Right cardiac atrium (tissue), 5 donors: ENCODE measurements at regions not wholly inside any gene's neighbourhood (a gene's known extent, or its start where the extent isn't known, plus 50 kb on each side); places are given as distances from the start of the nearest gene placed in this dataset.

ENCODE experiments used
- ATAC-seq, 2 donors: fragments of 200-7000 bp; cut with Tn5 transposase; one replicate each; pipeline versions ENCODE4 v1.8.0 to v1.9.1; 2020; ENCODE audit warnings: moderate library complexity in 2 of 2, mild to moderate bottlenecking in 1 of 2
- DNase-seq, 3 donors: peaks; one replicate each; pipeline ENCODE4 v3.0.0-alpha.2; 2020
- H3K27ac ChIP-seq: one replicate; pipeline ENCODE4 v1.5.1; 2013; ENCODE audit warnings: mild to moderate bottlenecking, low read length, control low read depth, moderate library complexity
- H3K27me3 ChIP-seq: one replicate; pipeline ENCODE4 v1.6.1; 2013; ENCODE audit not compliant: control insufficient read depth, insufficient read depth
- H3K4me1 ChIP-seq: one replicate; pipeline ENCODE4 v1.6.1; 2013; ENCODE audit warnings: low read length; ENCODE audit not compliant: control insufficient read depth, insufficient read depth
- H3K4me3 ChIP-seq: one replicate; pipeline ENCODE4 v1.5.1; 2013; ENCODE audit warnings: low read length, control low read depth
- H3K9me3 ChIP-seq: one replicate; pipeline ENCODE4 v1.6.1; 2013; ENCODE audit warnings: low read length; ENCODE audit not compliant: control insufficient read depth
- WGBS: extraction: QIAGEN DNeasy Blood & Tissue Kit; methylation state at CpG from one replicate; pipeline ENCODE4 v1.1.7; 2013; 5-methylcytosine and 5-hydroxymethylcytosine counted together
- intact Hi-C, 4 donors: fragments of 100-400 bp; cut with DNase I; formaldehyde crosslinking; loops; one replicate each; pipeline versions ENCODE4 v1.11.0 to v1.14.0; 2022 to 2023
- donor health status: healthy with polysubstance abuse.
- donor health status: DM: no; HTN: yes; CAD: no.
- donor health status: DM: no; HTN: no; CAD: no.
- donor health status: DM: no; HTN: yes; CAD: no; lungs with severe emphysema.
- donor health status: DM: yes; HTN: yes; CAD: no.

GRCh38 chr22:48449466-48450187, 1378.0 kb downstream of the BRD1 start:
- Histone ChIP-seq H3K9me3 (no peaks in the 10 kb centered on the region), H3K4me3 (no peak overlapping the region), H3K4me1 (no peaks in the 10 kb centered on the region), H3K27ac (no peak overlapping the region), H3K27me3 (no peaks in the 10 kb centered on the region)
- peak in 1 of 3 donors; percentile 30 for DNase-seq
- peak in 1 of 2 donors; percentile 88 for ATAC-seq
- 69% methylated on average over 15 of the region's 15 CpGs for WGBS
- intact Hi-C loops: no loop called here

DNA sequence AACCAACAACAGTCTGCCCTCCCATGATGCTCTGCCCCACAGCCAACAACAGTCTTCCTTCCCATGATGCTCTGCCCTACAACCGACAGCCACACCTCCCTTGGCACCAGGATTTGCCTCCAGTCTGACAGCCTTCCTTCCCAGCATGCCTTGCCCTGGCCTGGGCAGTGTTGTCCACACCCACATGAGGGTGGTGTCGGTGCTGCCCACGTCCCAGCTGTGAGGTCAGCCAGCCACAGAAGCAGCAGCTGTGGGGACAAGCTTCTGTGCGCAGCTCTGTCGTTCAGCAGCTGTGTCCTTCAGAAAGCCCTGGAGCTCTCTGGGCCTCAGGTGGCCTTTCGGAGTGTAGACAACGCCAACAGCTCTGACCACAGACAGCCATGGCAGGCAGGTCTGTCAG, 1378.9 kb downstream of the BRD1 start:
- DNase-seq: peak in 1 of 3 donors; percentile 4
- Histone ChIP-seq H3K4me3 (no peak overlapping the region), H3K9me3 (no peaks in the 10 kb centered on the region), H3K27me3 (no peaks in the 10 kb centered on the region), H3K4me1 (no peaks in the 10 kb centered on the region), H3K27ac (no peak overlapping the region)
- no peak for ATAC-seq
- WGBS: 81% methylated on average over 7 of the region's 7 CpGs
- intact Hi-C loops: no loop called here

DNA sequence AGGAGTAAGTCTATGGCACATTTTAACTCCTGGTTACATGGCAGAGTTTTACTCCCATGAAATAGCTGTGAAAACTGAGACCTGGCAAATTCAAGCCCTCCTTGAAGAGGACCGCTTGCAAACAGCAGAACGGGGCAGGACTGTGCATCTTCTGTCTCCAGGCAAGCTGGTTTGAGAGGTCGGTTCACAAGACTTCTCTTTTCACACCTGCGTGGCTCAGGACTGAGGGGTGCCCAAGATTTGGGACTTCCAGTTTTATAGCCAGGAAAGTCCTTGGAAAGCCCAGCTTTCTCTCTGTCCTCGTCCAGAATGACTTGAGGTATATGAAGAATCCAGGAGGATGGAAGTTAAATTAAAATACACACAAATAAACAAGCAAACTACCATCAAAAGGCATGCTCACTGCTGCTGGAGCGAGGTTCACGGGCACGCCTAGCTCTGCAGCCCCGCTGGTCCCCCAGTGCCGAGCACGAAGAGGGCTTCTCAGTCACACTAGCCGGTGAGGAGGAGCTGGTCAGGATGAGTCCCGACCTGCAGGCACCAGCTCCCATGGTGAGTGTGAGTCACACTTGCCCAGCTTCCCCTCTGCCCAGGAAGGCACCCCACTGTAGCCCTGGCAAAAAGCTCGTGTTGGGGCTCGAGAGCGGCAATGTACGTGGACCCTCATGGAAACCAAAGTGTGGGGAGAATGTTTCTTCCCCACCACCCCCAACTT, 1382.4 kb downstream of the BRD1 start:
- Histone ChIP-seq H3K27me3 (no peaks in the 10 kb centered on the region), H3K27ac (no peak overlapping the region), H3K4me3 (no peak overlapping the region), H3K9me3 (no peaks in the 10 kb centered on the region), H3K4me1 (no peaks in the 10 kb centered on the region)
- 70% methylated on average over 17 of the region's 17 CpGs for WGBS
- DNase-seq (no peak), ATAC-seq (no peak)
- intact Hi-C loops: no loop called here

DNA sequence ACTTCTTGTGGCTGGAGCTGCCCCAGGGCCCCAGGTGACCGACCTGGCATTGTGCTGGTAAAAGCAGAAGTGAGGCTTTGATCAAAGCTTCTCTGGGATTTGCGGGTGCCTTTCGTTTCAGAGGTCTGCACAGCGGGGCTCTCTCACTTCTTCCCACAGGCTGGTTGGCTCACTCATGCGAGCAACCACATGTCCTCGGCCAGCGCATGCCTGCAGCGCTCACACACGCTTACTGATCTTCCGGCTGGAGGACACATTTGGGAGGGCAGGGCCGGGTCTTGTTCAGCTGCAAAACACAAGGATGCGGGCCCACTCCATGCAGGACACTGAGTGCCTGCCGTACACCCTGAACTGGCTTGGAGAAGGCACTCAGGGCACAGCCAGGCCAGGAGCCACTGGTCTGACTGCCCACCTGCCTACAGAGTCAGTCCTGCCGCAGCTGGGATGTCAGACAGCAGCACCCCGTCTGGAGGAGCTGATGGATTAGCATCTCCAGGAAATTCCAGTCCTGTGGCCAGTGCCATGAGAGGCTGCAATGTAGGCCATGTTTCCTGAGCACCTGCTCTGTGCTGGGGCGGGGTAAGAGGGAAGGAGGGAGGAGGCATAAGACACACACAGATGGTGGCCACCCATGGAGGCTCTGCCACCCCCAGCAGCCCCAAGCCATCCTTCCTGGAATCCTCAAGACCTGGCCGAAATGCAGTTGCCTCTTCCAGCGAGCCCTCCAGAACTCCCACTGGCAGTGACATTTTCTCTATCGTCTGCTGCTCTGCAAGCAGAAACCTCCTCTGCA, 1383.2 kb downstream of the BRD1 start:
- Histone ChIP-seq H3K27me3 (no peaks in the 10 kb centered on the region), H3K4me1 (no peaks in the 10 kb centered on the region), H3K9me3 (no peaks in the 10 kb centered on the region), H3K27ac (no peak overlapping the region), H3K4me3 (no peak overlapping the region)
- DNase-seq (no peak), ATAC-seq (no peak)
- intact Hi-C loops: no loop called here
- 66% methylated on average over 19 of the region's 19 CpGs for WGBS

DNA sequence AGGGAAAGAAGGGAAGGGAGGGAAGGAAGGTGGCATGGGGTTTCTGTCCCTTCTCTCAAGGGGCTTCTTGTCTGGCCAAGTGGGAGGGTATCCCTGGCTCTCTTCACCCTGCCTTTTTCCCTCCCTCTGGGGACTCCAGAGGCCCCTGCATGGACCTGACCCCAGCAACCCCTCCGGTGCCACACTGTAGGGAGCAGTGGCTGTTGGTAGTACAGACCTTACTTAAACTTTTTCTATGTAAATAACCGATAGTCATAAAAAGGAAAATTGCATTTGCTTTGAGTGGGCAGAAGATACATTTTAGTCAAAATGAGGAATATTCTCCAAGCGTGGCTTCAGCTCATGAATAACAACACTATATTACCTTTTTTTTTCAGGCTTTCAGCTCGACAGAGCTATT, 1384.0 kb downstream of the BRD1 start:
- Histone ChIP-seq H3K27ac (no peak overlapping the region), H3K27me3 (no peaks in the 10 kb centered on the region), H3K4me1 (no peaks in the 10 kb centered on the region), H3K9me3 (no peaks in the 10 kb centered on the region), H3K4me3 (no peak overlapping the region)
- WGBS: 85% methylated on average over 4 of the region's 4 CpGs
- intact Hi-C loops: no loop called here
- DNase-seq (no peak), ATAC-seq (no peak)

DNA sequence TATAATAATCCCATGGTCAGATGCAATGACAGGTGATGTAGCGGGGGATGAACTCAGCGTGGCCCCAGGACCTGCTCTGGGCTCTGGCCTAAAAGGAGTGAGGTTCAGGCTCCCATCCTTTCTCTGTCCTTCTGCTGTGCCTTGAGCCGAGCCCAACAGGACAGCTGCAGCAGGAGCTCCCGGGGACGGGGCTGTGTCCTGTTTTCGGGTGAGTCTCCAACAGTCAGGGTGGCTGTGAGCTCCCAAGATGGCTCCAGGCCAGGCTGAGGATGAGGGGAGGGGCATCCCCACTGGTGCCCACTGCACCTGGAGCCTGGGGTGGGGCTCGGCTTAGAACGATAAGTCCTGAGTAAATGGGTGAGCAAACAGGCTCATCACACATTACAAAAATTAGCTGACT, 1385.0 kb downstream of the BRD1 start:
- H3K4me1 ChIP-seq: no peaks in the 10 kb centered on the region
- H3K27ac ChIP-seq: no peak overlapping the region
- DNase-seq: peak in 1 of 3 donors; percentile 33
- H3K27me3 ChIP-seq: no peaks in the 10 kb centered on the region
- no peaks in the 10 kb centered on the region for H3K9me3 ChIP-seq
- no peak for ATAC-seq
- intact Hi-C loops: no loop called here
- WGBS: 61% methylated on average over 8 of the region's 8 CpGs
- H3K4me3 ChIP-seq: no peak overlapping the region

DNA sequence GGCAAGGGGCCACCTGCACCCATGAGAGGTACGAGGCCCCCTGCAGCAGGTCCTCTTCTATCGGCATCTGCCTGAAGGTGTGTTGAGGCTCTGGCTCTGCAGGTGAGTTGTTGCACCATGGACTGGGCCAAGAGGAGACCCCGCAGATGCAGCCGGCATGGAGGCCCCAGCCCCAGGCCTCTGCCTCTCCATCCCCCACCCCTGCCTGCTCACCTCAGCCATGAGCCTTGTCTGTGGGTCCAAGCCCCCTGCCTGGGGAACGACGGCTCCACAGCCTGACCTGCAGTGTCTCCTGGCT, 1386.2 kb downstream of the BRD1 start:
- no peak overlapping the region for H3K27ac ChIP-seq
- 78% methylated on average over 6 of the region's 6 CpGs for WGBS
- peak in 1 of 3 donors; percentile 14 for DNase-seq
- H3K4me3 ChIP-seq: no peak overlapping the region
- H3K4me1 ChIP-seq: no peaks in the 10 kb centered on the region
- ATAC-seq: no peak
- no peaks in the 10 kb centered on the region for H3K27me3 ChIP-seq
- intact Hi-C loops: no loop called here
- H3K9me3 ChIP-seq: no peaks in the 10 kb centered on the region

DNA sequence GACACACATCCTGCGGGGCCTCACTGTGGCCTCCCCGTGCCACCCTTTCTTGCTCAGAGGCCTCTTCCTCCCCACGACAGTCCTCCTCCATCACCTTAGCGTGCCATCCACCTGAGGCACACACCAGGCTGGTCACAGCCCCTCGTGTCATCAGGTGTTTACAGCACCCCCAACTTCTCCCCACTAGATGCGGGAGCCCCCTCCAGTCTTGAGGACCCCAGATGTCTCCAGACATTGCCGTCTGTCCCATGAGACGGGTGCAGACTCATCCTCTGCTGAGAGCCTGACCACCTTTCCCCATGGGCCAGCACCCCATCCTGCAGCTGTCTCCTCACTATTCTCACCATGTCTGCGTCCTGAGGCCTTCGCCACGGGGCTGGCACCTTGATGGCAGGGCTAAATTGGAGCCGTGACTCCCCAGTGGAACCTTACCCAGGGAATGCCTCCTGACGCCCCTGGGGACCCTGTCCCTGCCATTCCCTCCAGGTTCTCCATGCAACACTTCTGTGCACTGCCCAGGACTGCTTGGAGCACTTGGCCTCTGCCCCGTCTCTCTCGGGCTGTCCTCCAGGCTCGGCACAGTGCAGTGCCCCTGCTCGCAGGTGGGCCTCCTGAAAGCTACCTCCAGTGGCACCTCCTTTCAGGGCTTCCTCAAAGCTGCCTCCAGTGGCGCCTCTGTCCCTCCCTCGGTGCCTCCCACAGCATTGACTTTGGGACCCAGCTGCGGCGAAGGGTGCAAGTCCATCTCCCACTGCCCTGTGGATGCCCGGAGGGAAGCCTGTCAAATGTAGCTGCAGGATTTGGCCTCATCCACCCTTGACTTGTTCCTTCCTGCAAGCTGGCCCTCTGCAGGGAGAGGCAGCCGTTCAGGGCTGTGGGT, 1386.8 kb downstream of the BRD1 start:
- H3K9me3 ChIP-seq: no peaks in the 10 kb centered on the region
- H3K4me3 ChIP-seq: no peak overlapping the region
- 80% methylated on average over 23 of the region's 23 CpGs for WGBS
- H3K27me3 ChIP-seq: no peaks in the 10 kb centered on the region
- no peak for ATAC-seq
- no peak overlapping the region for H3K27ac ChIP-seq
- intact Hi-C loops: no loop called here
- DNase-seq: peak in 1 of 3 donors; percentile 30
- H3K4me1 ChIP-seq: no peaks in the 10 kb centered on the region

- Histone ChIP-seq H3K4me1 (no peaks in the 10 kb centered on the region), H3K9me3 (no peaks in the 10 kb centered on the region), H3K27ac (no peak overlapping the region), H3K27me3 (no peaks in the 10 kb centered on the region), H3K4me3 (no peak overlapping the region)
- 89% methylated on average over 22 of the region's 22 CpGs for WGBS
- intact Hi-C loops: no loop called here
- DNase-seq (peak in 1 of 3 donors; percentile 38), ATAC-seq (no peak)
These were observed 1387.5 kb downstream of the BRD1 start for GRCh38 chr22:48440176-48440575.

DNA sequence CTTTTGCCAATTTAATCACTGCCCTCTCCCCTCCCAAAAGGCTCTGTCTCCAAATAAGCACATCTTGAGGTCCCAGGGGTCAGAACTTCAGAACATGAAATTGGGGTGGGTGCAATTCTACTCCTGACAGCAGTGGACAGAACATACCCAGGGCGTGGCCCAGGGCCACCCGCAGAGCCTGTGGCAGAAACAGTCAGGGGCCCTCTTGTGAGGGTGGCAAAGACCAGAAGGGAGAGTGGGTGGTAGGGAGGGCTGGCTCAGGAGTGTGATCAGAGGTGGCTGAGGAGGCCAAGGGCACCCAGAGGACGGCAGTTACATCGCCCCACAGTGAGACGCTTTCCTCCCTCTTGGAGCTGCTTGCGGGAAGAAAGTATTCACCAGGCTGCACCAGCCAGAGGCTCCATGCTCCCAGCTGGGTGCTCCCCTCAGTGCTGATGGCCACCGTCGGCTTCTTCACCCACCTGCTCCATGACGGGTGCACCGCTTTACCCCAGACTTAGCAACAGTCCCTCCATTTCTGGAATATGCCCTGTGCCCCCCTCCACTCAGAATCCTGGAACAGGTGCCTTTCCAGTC, 1388.0 kb downstream of the BRD1 start:
- 83% methylated on average over 10 of the region's 10 CpGs for WGBS
- intact Hi-C loops: no loop called here
- DNase-seq (peak in 1 of 3 donors; percentile 9), ATAC-seq (no peak)
- Histone ChIP-seq H3K4me3 (no peak overlapping the region), H3K27ac (no peak overlapping the region), H3K4me1 (no peaks in the 10 kb centered on the region), H3K9me3 (no peaks in the 10 kb centered on the region), H3K27me3 (no peaks in the 10 kb centered on the region)
